Heart left ventricle (tissue), 16 donors: ENCODE measurements at regions not wholly inside any gene's neighbourhood (a gene's known extent, or its start where the extent isn't known, plus 50 kb on each side); places are given as distances from the start of the nearest gene placed in this dataset.

Experiments
- ATAC-seq, 4 donors: fragments of 200-7000 bp; cut with Tn5 transposase; one replicate each; pipeline ENCODE4 v1.9.1; 2020 to 2022; ENCODE audit warnings: moderate library complexity in 4 of 4, mild to moderate bottlenecking in 3 of 4, moderate number of reproducible peaks in 1 of 4
- DNase-seq, 5 donors: peaks; one replicate each; pipeline ENCODE4 v3.0.0-alpha.2; 2020
- H3K27ac ChIP-seq, 12 donors: fragments of 200-600 bp; sonication (generic) in 4 of 12; one replicate each; pipeline versions ENCODE4 v1.5.0 to v1.8.0; 2016 to 2022; ENCODE audit warnings: mild to moderate bottlenecking in 2 of 12
- H3K27me3 ChIP-seq, 9 donors: fragments of 200-600 bp; sonication (generic) in 2 of 9; one replicate each; pipeline versions ENCODE4 v1.5.1 to v1.8.0; 2016 to 2022; ENCODE audit warnings: mild to moderate bottlenecking in 3 of 9
- H3K36me3 ChIP-seq, 9 donors: fragments of 200-600 bp; sonication (generic) in 2 of 9; one replicate each; pipeline versions ENCODE4 v1.5.0 to v1.8.0; 2018 to 2022; ENCODE audit warnings: mild to moderate bottlenecking in 2 of 9
- H3K4me1 ChIP-seq, 12 donors: fragments of 200-600 bp; sonication (generic) in 4 of 12; one replicate each; pipeline versions ENCODE4 v1.5.0 to v1.8.0; 2016 to 2022; ENCODE audit warnings: mild to moderate bottlenecking in 3 of 12
- H3K4me3 ChIP-seq, 12 donors: fragments of 200-600 bp; sonication (generic) in 4 of 12; one replicate each; pipeline versions ENCODE4 v1.5.0 to v1.8.0; 2017 to 2022; ENCODE audit warnings: mild to moderate bottlenecking in 9 of 12, moderate library complexity in 4 of 12
- H3K9me3 ChIP-seq, 12 donors: fragments of 200-600 bp; sonication (generic) in 4 of 12; one replicate each; pipeline versions ENCODE4 v1.5.0 to v1.8.0; 2016 to 2022; ENCODE audit warnings: mild to moderate bottlenecking in 1 of 12
- CTCF ChIP-seq, 12 donors: fragments of 200-600 bp; sonication (generic) in 4 of 12; IDR thresholded peaks; one replicate each; pipeline versions ENCODE4 v1.5.0 to v1.8.0; 2018 to 2022; ENCODE audit warnings: antibody characterized with exemption in 12 of 12, mild to moderate bottlenecking in 5 of 12
- POLR2A ChIP-seq, 2 donors: fragments of 450-650 bp; IDR thresholded peaks; one replicate each; pipeline ENCODE4 v1.6.1; 2017; ENCODE audit warnings: antibody characterized with exemption in 2 of 2, mild to moderate bottlenecking in 2 of 2, moderate library complexity in 2 of 2
- WGBS, 4 donors: extraction: QIAGEN DNeasy Blood & Tissue Kit in 2 of 4; methylation state at CpG; one replicate each; pipeline versions ENCODE4 v1.1.5 to v1.1.7; 2013 to 2018; 5-methylcytosine and 5-hydroxymethylcytosine counted together
- intact Hi-C, 10 donors: fragments of 100-400 bp; cut with DNase I; formaldehyde crosslinking; loops; one replicate each; pipeline versions ENCODE4 v1.11.1 to v1.14.2; 2022
- donor health status: ischemic (EF 13 %, LVEDD 7.1; RV severe dilation, severe dysfunction).
- donor health status: healthy with polysubstance abuse.
- donor health status: DM: no; HTN: yes; CAD: no.
- donor health status: DM: no; HTN: no; CAD: no.
- donor health status: ischemic (EF 25% LVEDD 6.9; RV normal size, moderate dysfunction).
- donor health status: ischemic (EF 25% LVEDD 5.7; RV mildly dilated, moderate dysfunction).
- donor health status: healthy.
- donor health status: DM: yes; HTN: yes; CAD: no.
- donor health status: ischemic (EF 35%, LVEDD 5.7; RV mildly dilated, moderate dysfunction).
- donor health status: nonischemic (EF 11% LVEDD 7.7; RV severe dilation, severe dysfunction).
- donor health status: DM: yes; HTN: yes; CAD: no.
- donor health status: PGD.
- donor health status: ischemic (EF 29% LVEDD 5.4; RV normal size, mild dysfunction).
- donor health status: nonischemic (EF 23%, LVEDD 6.1; RV moderate dilation, normal function).

GRCh38 chr3:56929809-56930615, 128.3 kb upstream of the ARHGEF3 start:
- intact Hi-C loops = loop anchor here in 2 of 10 donors (5.0 kb wide), 2 partner anchors 57 to 128 kb away; partner anchors contain the start of gene ARHGEF3 (in 2 of the 2)

GRCh38 chr3:56928379-56929068, 126.8 kb upstream of the ARHGEF3 start:
- H3K4me3 ChIP-seq = no peak overlapping the region
- intact Hi-C loops = loop anchor here in 2 of 10 donors (5.0 kb wide), 1 partner anchor 126 kb away; the partner anchor contains the start of gene ARHGEF3 (in 2 of the 2)
- peak overlapping the region in 10 of 12 donors; percentile 3 to 72 (median 52) for H3K27ac ChIP-seq
- H3K9me3 ChIP-seq = no peaks in the 10 kb centered on the region
- TF ChIP-seq CTCF (IDR thresholded peaks at IDR 0.05) (no peak), POLR2A (IDR thresholded peaks at IDR 0.05) (no peak)
- ATAC-seq = peak; percentile 52 to 81 (median 72)
- no peaks in the 10 kb centered on the region for H3K27me3 ChIP-seq
- DNase-seq = peak in 1 of 5 donors; percentile 30
- peaks cover 2 to 70% (median 47%) of the 10 kb centered on the region in 12 donors for H3K4me1 ChIP-seq
- no peaks in the 10 kb centered on the region for H3K36me3 ChIP-seq
- 32 to 52% (median 39%) methylated on average over 3 of the region's 3 CpGs for WGBS, 4 donors

More at GRCh38 chr3:56929809-56930615, 128.3 kb upstream of the ARHGEF3 start:
- H3K27me3 ChIP-seq = no peaks in the 10 kb centered on the region
- TF ChIP-seq CTCF (IDR thresholded peaks at IDR 0.05) (no peak), POLR2A (IDR thresholded peaks at IDR 0.05) (no peak)
- H3K4me1 ChIP-seq = peaks cover 0 to 55% (median 37%) of the 10 kb centered on the region in 12 donors
- ATAC-seq (peak in 2 of 4 donors; percentile 25 to 40), DNase-seq (no peak)
- 52 to 65% (median 58%) methylated on average over 10 of the region's 10 CpGs for WGBS, 4 donors
- peak overlapping the region in 9 of 12 donors; percentile 12 to 72 (median 55) for H3K27ac ChIP-seq
- H3K36me3 ChIP-seq = no peaks in the 10 kb centered on the region
- H3K4me3 ChIP-seq = no peak overlapping the region
- H3K9me3 ChIP-seq = peaks cover 0 to 5% (median 0%) of the 10 kb centered on the region in 12 donors

GRCh38 chr3:56927855-56928254, 126.1 kb upstream of the ARHGEF3 start:
- DNase-seq = no peak
- Histone ChIP-seq H3K27ac (peak overlapping the region in 8 of 12 donors; percentile 9 to 64 (median 44)), H3K9me3 (no peaks in the 10 kb centered on the region), H3K27me3 (no peaks in the 10 kb centered on the region), H3K4me1 (peaks cover 2 to 76% (median 54%) of the 10 kb centered on the region in 12 donors), H3K4me3 (no peak overlapping the region), H3K36me3 (no peaks in the 10 kb centered on the region)
- no peak for ATAC-seq
- TF ChIP-seq POLR2A (IDR thresholded peaks at IDR 0.05) (no peak), CTCF (IDR thresholded peaks at IDR 0.05) (no peak)
- WGBS, 4 donors = 76 to 86% (median 80%) methylated on average over 2 of the region's 2 CpGs
- intact Hi-C loops = loop anchor here in 2 of 10 donors (5.0 kb wide), 1 partner anchor 126 kb away; the partner anchor contains the start of gene ARHGEF3 (in 2 of the 2)

GRCh38 chr3:56926947-56927282, 125.2 kb upstream of the ARHGEF3 start:
- H3K4me1 ChIP-seq = peaks cover 2 to 86% (median 61%) of the 10 kb centered on the region in 12 donors
- ATAC-seq (peak in 2 of 4 donors; percentile 29 to 35), DNase-seq (no peak)
- no peak for TF ChIP-seq CTCF (IDR thresholded peaks at IDR 0.05)
- TF ChIP-seq POLR2A (IDR thresholded peaks at IDR 0.05) = no peak
- H3K36me3 ChIP-seq = no peaks in the 10 kb centered on the region
- no peak overlapping the region for H3K4me3 ChIP-seq
- H3K9me3 ChIP-seq = no peaks in the 10 kb centered on the region
- intact Hi-C loops = loop anchor here in 2 of 10 donors (5.0 kb wide), 1 partner anchor 125 kb away; the partner anchor contains the start of gene ARHGEF3 (in 2 of the 2)
- WGBS, 4 donors = 63 to 70% (median 67%) methylated on average over 2 of the region's 2 CpGs
- no peaks in the 10 kb centered on the region for H3K27me3 ChIP-seq
- peak overlapping the region in 10 of 12 donors; percentile 17 to 77 (median 62) for H3K27ac ChIP-seq
